Lower leg skin (tissue), 3 donors: ENCODE measurements at regions not wholly inside any gene's neighbourhood (a gene's known extent, or its start where the extent isn't known, plus 50 kb on each side); places are given as distances from the start of the nearest gene placed in this dataset.

Source experiments
- CTCF ChIP-seq, 3 donors: fragments of 450-650 bp; IDR thresholded peaks; one replicate each; pipeline ENCODE4 v1.5.1; 2016; ENCODE audit warnings: antibody characterized with exemption in 3 of 3, mild to moderate bottlenecking in 3 of 3, moderate library complexity in 2 of 3
- POLR2A ChIP-seq, 2 donors: fragments of 450-650 bp; IDR thresholded peaks; one replicate each; pipeline ENCODE4 v1.6.1; 2016 to 2017; ENCODE audit warnings: antibody characterized with exemption in 2 of 2, mild to moderate bottlenecking in 1 of 2, moderate library complexity in 1 of 2

- no peak for TF ChIP-seq CTCF (IDR thresholded peaks at IDR 0.05)
- TF ChIP-seq POLR2A (IDR thresholded peaks at IDR 0.05), result no peak
These were observed 599.5 kb downstream of the MATN1 start for GRCh38 chr1:30123896-30124295.
